ENCODE measurements at regions not wholly inside any gene's neighbourhood (a gene's known extent, or its start where the extent isn't known, plus 50 kb on each side); places are given as distances from the start of the nearest gene placed in this dataset.
A peak's percentile ranks its signal among the peaks of the same experiment; 100 is the strongest.
"Not testable (repeated sequence)": the region's sequence is repeated elsewhere in the genome, so short reads cannot be mapped to it uniquely, and the experiment has no call there.

DNA sequence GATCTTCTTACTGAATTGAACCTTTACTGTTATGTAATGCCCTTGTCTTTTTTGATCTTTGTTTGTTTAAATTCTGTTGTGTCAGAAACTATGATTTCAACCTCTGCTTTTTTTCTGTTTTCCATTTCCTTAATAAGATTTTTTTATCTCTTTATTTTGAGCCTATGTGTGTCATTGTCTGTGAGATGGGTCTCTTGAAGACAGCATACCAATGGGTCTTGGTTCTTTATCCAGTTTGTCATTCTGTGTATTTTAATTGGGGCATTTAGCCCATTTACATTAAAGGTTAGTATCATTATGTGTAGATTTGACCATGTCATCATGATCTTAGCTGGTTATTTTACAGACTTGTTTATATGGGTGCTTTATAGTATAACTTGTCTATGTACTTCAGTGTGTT is 1803.3 kb downstream of the SLITRK5 start:
- no peak for DNase-seq (ENCODE audit: low spot score in 2 of 2)
- FAIRE-seq, result no peak

- FAIRE-seq (no peak), DNase-seq (ENCODE audit: low spot score in 2 of 2) (no peak)
Measured at GRCh38 chr13:89486065-89486464, 1814.9 kb downstream of the SLITRK5 start.

DNA sequence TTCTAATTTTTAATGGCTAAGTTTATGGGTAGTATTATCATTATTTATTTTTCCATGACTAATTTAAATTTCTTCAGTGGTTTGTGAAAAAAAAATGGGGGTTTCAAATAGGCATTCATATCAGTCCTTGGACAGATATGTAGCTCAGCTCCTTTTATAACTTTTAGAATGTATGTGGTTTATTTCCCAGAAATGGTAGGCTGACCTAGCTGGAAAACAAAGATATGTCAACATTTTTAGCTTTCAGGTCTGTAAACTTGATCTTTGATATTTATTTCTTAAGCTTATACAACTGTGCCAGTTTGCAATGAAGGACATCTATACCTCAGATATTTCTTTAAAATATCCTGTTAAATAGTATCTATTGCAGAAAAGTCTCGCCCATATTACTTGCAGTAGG is 1815.5 kb downstream of the SLITRK5 start:
- FAIRE-seq, result no peak

DNA sequence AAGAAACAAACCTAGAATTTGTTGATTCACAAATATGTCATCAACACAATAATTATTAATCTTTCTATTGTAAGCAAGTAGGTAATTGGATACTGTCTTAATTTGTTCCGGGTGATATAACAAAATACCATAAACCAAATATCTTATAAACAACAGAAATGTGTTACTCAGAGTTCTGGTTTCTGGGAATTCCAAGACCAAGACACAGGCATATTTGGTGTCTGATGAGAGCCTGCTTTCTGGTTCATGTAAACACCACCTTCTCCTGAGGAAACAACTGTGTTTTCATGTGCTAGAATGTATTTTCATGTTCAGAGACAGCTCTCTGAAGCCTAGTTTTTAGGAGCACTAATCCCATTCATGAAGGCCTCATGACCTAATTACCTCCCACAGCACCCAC is 1819.5 kb downstream of the SLITRK5 start:
- FAIRE-seq (no peak), DNase-seq (ENCODE audit: low spot score in 2 of 2) (no peak)

More for the DNA sequence above, 1815.5 kb downstream of the SLITRK5 start:
- DNase-seq (ENCODE audit: low spot score in 2 of 2), result no peak

- FAIRE-seq (no peak), DNase-seq (ENCODE audit: low spot score in 2 of 2) (no peak)
Measured at GRCh38 chr13:89496478-89496877, 1825.3 kb downstream of the SLITRK5 start.

GRCh38 chr13:89497658-89498057 is 1826.5 kb downstream of the SLITRK5 start:
- FAIRE-seq, result no peak

GRCh38 chr13:89502286-89502685 is 1831.1 kb downstream of the SLITRK5 start:
- DNase-seq (ENCODE audit: low spot score in 2 of 2), result no peak
- no peak for FAIRE-seq

More at GRCh38 chr13:89497658-89498057, 1826.5 kb downstream of the SLITRK5 start:
- DNase-seq (ENCODE audit: low spot score in 2 of 2), result no peak

GRCh38 chr13:89514534-89515312 is 1832.8 kb upstream of the MIR17HG start:
- DNase-seq (ENCODE audit: low spot score in 2 of 2), result no peak
- no peak for FAIRE-seq

DNA sequence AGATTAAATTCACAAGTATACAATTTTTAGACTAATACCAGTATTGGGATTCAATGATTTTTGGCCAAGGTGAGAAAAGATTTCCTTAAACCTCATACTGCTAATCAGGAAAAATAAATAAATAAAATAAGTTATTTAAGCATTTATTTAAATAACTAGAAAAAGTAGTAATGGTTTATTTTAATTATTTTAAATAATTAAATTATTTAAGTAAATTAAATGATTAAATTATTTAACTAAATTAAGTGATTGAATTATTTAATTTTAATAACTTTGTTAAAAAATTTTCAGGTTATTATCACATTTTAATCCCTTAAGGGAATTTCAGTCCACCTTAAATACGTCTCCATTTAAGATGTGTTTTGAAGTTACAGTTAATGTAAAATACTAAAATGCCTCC is 1831.5 kb upstream of the MIR17HG start:
- FAIRE-seq (peak; percentile 98), DNase-seq (ENCODE audit: low spot score in 2 of 2) (no peak)

DNA sequence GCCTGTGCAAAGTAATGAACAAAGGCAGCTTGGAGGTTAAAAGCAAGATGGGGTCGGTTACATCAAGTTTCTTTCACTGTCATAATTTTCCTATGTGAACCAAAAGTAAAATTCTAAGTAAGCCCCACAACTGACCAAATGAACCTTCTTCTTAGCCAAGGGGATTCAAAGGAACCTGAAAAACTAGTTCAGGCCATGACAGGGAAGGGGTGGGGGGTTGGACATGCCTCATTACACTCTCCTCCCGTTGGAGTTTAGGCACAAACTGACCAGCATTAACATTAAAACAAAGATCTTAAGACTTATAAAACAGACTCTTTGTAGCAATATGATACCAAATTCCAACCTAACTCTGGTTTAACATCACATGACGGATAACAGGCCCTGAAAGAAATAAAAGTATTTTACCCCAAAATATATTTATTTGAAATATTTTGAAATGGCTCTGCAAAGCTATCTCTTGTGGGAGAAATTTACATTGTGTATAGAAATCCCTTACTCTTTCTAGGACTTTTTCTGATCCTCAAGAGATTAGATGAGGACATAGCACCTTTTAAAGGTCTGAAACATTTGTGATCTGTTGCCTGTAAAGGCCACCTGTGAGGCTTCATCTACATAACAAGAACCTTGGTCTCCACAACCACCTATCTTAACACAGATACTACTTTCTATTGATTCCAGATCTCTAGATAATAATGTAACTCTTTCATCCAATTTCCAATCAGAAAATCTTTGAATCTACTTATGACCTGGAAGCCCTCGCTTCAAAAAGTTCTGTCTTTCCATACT is 1829.0 kb upstream of the MIR17HG start:
- DNase-seq (ENCODE audit: low spot score in 2 of 2) (no peak), FAIRE-seq (no peak)

- FAIRE-seq (no peak), DNase-seq (ENCODE audit: low spot score in 2 of 2) (no peak)
Measured at GRCh38 chr13:89520468-89520867, 1827.0 kb upstream of the MIR17HG start.

DNA sequence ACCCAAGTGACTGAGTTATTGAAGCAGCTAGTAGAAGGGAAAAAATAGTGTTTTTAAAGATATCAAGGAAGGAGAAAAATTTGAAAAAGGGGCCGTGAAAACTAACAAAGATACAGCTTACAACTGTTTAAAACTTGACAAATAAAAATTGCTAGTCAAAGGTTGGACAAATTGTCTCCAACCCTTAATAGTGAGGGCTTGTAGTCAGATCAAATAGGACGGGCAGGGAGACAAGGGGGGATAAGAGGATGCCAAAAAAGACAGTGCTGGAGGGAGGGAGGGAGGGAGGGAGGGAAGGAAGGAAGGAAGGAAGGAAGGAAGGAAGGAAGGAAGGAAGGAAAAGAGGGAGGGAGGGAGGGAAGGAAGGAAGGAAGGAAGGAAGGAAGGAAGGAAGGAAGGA is 1825.8 kb upstream of the MIR17HG start:
- FAIRE-seq; DNase-seq (ENCODE audit: low spot score in 2 of 2): not testable (repeated sequence)

DNA sequence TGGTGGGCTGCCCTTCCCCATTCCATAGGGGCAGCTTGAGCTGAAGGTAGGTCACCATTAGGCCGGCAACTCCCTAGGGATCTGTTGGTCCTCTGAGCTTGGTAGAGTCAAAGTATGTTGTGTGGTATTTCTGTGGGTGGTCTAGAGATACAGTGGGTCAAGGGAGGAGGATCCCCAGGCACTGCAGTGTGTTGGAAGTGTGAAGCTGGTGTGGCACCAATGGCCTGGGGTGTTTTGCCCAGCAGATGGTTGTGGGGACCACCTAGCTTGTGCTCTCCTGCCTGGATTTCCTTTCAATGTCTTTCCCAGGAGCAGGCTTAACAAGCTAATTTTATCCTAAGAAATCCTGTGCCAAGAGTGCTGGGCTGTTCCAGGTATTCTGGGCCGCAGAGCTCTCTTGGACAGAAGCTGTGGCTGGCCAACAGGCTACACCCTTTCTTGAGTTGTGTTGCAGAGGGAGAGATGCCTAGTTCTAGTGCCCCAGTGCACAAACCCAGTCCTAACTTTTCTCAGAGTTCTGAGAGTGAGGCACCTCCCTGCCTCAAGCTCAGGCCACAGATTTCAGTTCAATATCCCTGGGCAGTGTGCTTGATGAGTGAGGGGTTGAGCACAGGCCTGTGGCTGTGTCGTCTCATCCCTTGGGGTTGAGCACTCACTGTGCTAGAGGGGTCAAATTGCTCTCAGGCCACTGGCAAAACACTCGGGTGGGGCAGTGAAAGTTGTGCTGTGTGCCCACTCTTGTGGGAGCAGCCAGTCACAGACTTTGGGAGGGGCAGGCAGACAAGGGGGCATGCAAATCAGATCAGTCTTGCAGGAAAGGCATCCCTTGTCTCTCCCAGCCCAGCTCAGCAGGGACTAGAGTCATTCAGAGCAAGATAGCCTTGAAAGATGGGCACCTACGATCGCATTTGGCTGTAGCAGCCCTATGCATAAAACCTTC is 1806.1 kb upstream of the MIR17HG start:
- FAIRE-seq (no peak), DNase-seq (ENCODE audit: low spot score in 2 of 2) (no peak)

DNA sequence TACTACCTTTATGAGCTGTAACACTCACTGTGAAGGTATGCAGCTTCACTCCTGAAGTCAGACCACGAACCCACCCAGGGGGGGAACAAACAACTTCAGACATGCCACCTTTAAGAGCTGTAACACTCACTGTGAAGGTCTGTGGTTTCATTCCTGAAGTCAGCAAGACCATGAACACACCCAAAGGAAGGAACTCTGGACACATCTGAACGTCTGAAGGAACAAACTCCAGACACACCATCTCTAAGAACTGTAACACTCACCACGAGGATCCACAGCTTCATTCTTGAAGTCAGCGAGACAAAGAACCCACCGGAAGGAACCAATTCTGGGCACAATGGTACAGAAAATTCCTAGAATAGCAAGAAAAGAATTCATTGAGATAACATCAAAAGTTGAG is 1796.5 kb upstream of the MIR17HG start:
- FAIRE-seq, result no peak
- no peak for DNase-seq (ENCODE audit: low spot score in 2 of 2)

DNA sequence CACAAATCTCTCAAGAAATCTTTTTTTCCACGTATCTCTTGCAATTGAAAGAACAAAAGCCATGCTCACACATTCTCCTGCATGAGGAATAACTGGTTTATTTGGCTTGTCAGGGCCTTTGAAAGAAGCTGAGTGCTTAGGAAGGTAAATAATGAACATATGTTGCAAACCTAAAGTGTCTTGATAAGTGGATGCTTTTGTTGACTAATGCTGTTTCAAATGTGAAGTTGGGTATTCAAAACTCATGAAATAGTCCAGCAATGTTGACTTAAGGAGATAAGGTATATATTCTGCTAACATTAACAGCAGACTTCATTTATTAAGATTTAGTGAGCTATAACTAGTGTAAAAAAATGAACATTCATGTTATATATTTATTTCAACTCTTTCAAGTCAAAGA is 1792.7 kb upstream of the MIR17HG start:
- DNase-seq (ENCODE audit: low spot score in 2 of 2), result no peak
- FAIRE-seq, result no peak

DNA sequence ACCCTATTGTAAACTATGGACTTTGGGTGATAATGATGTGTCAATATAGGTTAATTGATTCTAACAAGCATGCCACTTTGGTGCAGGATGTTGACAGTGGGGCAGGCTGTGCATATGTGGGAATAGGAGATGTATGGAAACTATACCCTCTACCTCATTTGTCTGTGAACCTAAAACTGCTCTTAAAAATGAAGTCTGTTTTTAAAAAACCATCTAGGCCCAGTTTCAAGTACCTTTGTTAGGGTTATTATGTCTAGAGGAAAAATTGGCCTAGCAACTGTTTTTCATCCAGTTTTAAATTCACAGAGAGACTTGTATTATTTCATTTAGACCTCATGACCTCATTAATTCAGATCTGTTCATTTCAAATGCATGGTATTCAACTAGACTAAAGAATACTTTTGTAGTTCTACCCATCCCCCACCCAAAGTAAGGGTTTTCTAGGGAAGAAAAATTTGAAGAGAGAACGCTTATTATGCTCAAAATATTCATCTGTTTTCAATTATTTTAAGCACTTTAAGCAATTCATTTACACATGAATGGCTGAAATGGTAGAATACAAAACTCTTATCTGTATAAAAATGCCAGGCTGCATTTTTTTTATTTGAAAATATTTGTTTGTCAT is 1781.9 kb upstream of the MIR17HG start:
- DNase-seq (ENCODE audit: low spot score in 2 of 2), result no peak
- no peak for FAIRE-seq

DNA sequence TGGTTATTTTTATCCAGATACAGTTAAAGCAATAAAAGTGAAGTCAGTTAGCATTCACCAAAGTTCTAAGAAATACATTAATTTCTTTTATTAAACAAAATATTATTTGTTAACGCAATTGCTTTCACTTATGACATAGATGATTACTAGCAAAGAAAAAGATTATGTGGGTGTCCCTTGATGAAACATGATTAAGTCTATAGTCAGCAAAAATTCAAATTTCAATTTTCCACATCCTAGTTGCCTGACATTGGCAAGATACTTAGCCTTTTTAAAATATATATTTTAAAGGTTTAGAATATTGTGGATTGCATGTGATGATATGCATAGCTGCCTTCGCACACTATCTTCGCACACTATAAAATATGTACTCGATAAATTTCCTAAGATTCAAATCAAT is 1780.5 kb upstream of the MIR17HG start:
- DNase-seq (ENCODE audit: low spot score in 2 of 2) (no peak), FAIRE-seq (no peak)

DNA sequence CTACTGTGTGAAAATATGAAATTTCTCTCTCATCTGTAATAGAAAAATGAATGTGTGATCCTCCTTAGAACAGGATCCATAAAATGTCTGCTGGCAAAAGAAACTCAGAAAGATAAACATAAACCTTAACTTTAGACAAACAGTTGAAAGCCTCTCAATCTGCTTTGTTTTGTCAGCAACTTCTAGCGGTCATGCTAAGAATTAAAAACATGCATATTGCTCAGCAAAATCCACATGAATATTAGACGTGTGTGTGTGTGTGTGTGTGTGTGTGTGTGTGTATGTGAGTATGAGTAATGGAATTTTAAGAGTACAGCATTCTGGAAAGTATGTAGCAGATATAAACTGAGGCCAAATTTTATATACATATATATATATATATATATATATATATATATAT is 1779.2 kb upstream of the MIR17HG start:
- DNase-seq (ENCODE audit: low spot score in 2 of 2) (no peak), FAIRE-seq (no peak)

DNA sequence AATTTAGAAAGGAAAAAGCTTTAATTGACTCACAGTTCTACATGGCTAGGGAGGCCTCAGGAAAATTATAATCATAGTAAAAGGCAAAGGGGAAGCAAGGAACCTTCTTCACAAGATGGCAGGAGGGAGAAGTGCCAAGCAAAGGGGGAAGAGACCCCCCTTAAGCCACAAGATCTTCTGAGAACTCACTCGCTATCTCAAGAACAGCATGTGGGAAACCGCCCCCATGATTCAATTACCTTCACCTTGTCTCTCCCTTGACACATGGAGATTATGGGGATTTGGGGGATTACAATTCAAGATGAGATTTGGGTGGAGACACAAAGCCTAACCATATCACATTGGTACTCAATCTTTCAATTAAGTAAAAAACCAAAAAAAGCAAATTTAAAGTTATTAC is 1778.7 kb upstream of the MIR17HG start:
- FAIRE-seq (no peak), DNase-seq (ENCODE audit: low spot score in 2 of 2) (no peak)

DNA sequence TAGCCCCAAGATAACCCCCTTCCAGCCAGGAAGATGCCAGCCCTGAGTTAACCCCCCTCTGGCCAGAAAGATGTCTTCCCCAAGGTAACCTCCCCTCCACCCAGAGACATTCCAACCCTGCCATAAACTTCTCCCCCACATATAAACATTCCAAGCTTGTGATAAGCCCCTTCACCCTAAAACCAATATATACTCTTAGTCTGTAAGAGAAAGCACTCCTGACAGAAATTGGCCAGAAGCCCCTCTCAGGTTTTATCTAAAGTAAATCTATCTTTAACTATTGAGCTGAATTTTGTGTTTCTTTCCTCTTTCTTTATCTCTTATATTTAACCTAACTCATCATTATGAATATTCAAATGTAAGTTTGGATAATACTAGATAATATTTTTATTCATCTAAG is 1775.8 kb upstream of the MIR17HG start:
- DNase-seq (ENCODE audit: low spot score in 2 of 2), result no peak
- no peak for FAIRE-seq

Measured in frontal cortex (tissue), 3 donors.